Ovary (tissue), 3 donors: ENCODE measurements at regions not wholly inside any gene's neighbourhood (a gene's known extent, or its start where the extent isn't known, plus 50 kb on each side); places are given as distances from the start of the nearest gene placed in this dataset.

Experiments
- POLR2A ChIP-seq: fragments of 450-650 bp; IDR thresholded peaks from one replicate; pipeline ENCODE4 v1.6.1; 2017; ENCODE audit warnings: antibody characterized with exemption, mild to moderate bottlenecking, moderate library complexity
- TF ChIP-seq, protein P1 (sequence below), 3 donors: fragments of 450-650 bp in 2 of 3; fragments of 200-600 bp in 1 of 3; IDR thresholded peaks; one replicate each; pipeline versions ENCODE4 v1.5.1 to v1.8.0; 2016 to 2022; ENCODE audit warnings: antibody characterized with exemption in 3 of 3, mild to moderate bottlenecking in 1 of 3
- donor health status: DM: no; HTN: no; CAD: no.

DNA sequence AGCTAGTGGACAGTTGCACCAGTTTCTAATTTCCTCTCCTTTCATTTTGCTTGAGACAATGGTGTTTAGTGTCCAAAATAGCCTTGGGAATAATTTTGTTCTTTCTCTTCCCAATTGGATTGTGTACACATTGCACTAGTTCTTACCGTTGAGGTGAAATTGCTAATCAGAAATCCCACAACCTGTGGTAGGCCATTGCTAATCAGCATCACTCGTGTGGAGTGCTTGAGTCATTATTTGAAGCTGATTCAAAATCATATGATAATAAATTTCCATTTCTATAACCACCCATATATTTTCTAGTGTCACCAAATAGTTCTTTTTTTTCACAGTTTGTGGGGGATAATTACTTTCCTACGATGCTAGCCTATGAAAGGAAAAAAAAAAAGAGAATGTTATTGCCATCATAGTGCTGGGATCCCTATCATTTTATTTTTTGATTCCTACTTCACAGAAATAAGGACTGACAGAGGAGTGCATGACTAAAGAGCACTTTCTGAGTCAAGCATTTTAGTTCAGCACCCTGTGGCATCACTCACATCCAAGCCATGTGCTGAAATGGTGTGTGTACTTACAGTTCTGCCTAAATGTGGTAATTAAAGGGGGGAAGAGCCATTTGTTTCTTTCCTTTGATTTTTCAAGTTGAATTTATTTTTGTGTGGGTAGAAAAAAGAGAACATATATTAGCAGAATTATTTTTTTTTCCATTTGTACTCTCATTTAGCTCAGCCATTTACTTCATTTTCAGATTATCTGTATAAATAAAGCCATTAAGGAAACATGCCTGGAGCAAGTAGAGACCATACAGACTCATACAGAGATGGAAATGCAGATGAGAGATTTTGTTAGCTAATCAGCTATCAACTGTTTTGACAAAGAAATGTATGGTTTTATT is 108.0 kb upstream of the MEIS2 start:
- TF ChIP-seq POLR2A, result no peak
- TF ChIP-seq, protein P1, sequence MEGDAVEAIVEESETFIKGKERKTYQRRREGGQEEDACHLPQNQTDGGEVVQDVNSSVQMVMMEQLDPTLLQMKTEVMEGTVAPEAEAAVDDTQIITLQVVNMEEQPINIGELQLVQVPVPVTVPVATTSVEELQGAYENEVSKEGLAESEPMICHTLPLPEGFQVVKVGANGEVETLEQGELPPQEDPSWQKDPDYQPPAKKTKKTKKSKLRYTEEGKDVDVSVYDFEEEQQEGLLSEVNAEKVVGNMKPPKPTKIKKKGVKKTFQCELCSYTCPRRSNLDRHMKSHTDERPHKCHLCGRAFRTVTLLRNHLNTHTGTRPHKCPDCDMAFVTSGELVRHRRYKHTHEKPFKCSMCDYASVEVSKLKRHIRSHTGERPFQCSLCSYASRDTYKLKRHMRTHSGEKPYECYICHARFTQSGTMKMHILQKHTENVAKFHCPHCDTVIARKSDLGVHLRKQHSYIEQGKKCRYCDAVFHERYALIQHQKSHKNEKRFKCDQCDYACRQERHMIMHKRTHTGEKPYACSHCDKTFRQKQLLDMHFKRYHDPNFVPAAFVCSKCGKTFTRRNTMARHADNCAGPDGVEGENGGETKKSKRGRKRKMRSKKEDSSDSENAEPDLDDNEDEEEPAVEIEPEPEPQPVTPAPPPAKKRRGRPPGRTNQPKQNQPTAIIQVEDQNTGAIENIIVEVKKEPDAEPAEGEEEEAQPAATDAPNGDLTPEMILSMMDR (IDR thresholded peaks at IDR 0.05), result no peak
